GM12872 (cell line): ENCODE measurements at regions not wholly inside any gene's neighbourhood (a gene's known extent, or its start where the extent isn't known, plus 50 kb on each side); places are given as distances from the start of the nearest gene placed in this dataset.

Source experiments
- CTCF ChIP-seq: IDR thresholded peaks from 3 replicates; pipeline ENCODE4 v1.5.1; 2011; ENCODE audit warnings: low read depth, mild to moderate bottlenecking, low read length, moderate library complexity; ENCODE audit not compliant: insufficient read depth

GRCh38 chr11:116693593-116694348, 79.0 kb downstream of the BUD13 start:
- no peak for TF ChIP-seq CTCF

GRCh38 chr11:116693102-116693570, 79.7 kb downstream of the BUD13 start:
- TF ChIP-seq CTCF, result no peak

- no peak for TF ChIP-seq CTCF
These were observed 80.3 kb downstream of the BUD13 start for GRCh38 chr11:116692318-116693101.

GRCh38 chr11:116691771-116692177, 81.0 kb downstream of the BUD13 start:
- peak; percentile 95 for TF ChIP-seq CTCF

- no peak for TF ChIP-seq CTCF
These were observed 82.2 kb downstream of the BUD13 start for GRCh38 chr11:116690611-116691010.

GRCh38 chr11:116689413-116690127, 83.2 kb downstream of the BUD13 start:
- no peak for TF ChIP-seq CTCF

GRCh38 chr11:116688202-116688540, 84.6 kb downstream of the BUD13 start:
- TF ChIP-seq CTCF, result no peak
